Right lobe of liver (tissue), 6 donors: ENCODE measurements at regions not wholly inside any gene's neighbourhood (a gene's known extent, or its start where the extent isn't known, plus 50 kb on each side); places are given as distances from the start of the nearest gene placed in this dataset.
"Not testable (repeated sequence)": the region's sequence is repeated elsewhere in the genome, so short reads cannot be mapped to it uniquely, and the experiment has no call there.

Experiments
- ATAC-seq, 4 donors: fragments of 200-7000 bp; cut with Tn5 transposase; one replicate each; pipeline ENCODE4 v1.9.1; 2020; ENCODE audit warnings: mild to moderate bottlenecking in 4 of 4, moderate library complexity in 4 of 4
- DNase-seq, 3 donors: peaks; one replicate each; pipeline ENCODE4 v3.0.0-alpha.2; 2020
- H3K27ac ChIP-seq, 3 donors: fragments of 200-600 bp; one replicate each; pipeline ENCODE4 v1.8.0; 2022
- H3K27me3 ChIP-seq, 2 donors: fragments of 200-600 bp; one replicate each; pipeline ENCODE4 v1.8.0; 2022
- H3K36me3 ChIP-seq, 4 donors: fragments of 200-600 bp; sonication (generic) in 1 of 4; one replicate each; pipeline versions ENCODE4 v1.5.1 to v1.8.0; 2017 to 2022; ENCODE audit warnings: control low read depth in 1 of 4
- H3K4me1 ChIP-seq, 4 donors: fragments of 200-600 bp; sonication (generic) in 1 of 4; one replicate each; pipeline versions ENCODE4 v1.5.1 to v1.8.0; 2017 to 2022; ENCODE audit warnings: control low read depth in 1 of 4
- H3K4me3 ChIP-seq, 3 donors: fragments of 200-600 bp; one replicate each; pipeline ENCODE4 v1.8.0; 2022
- H3K9me3 ChIP-seq, 4 donors: fragments of 200-600 bp; sonication (generic) in 1 of 4; one replicate each; pipeline versions ENCODE4 v1.5.1 to v1.8.0; 2017 to 2022; ENCODE audit warnings: control low read depth in 1 of 4
- CTCF ChIP-seq, 4 donors: fragments of 200-600 bp in 3 of 4; fragments of 450-650 bp in 1 of 4; IDR thresholded peaks; one replicate each; pipeline versions ENCODE4 v1.5.1 to v1.8.0; 2016 to 2022; ENCODE audit warnings: antibody characterized with exemption in 4 of 4, mild to moderate bottlenecking in 2 of 4
- POLR2A ChIP-seq: fragments of 450-650 bp; IDR thresholded peaks from one replicate; pipeline ENCODE4 v1.6.1; 2017; ENCODE audit warnings: antibody characterized with exemption, mild to moderate bottlenecking
- WGBS: methylation state at CpG from one replicate; pipeline ENCODE4 v1.1.6; 2018; ENCODE audit warnings: low coverage, low lambda C conversion rate; ENCODE audit not compliant: insufficient coverage; ENCODE audit errors: missing lambda C conversion rate; 5-methylcytosine and 5-hydroxymethylcytosine counted together
- intact Hi-C, 2 donors: fragments of 100-400 bp; cut with DNase I; formaldehyde crosslinking; loops; one replicate each; pipeline versions ENCODE4 v1.11.2 to v1.14.1; 2022
- donor health status: DM: no; HTN: yes; CAD: no.
- donor health status: DM: no; HTN: no; CAD: no.
- donor health status: DM: no; HTN: no; CAD: no.
- donor health status: DM: no; HTN: yes; CAD: no.
- donor health status: DM: no; HTN: yes; CAD: no.

- no peak overlapping the region for H3K4me3 ChIP-seq
Observed at GRCh38 chr10:25842146-25842545, 91.9 kb upstream of the MYO3A start.

GRCh38 chr10:25843551-25844170 is 90.4 kb upstream of the MYO3A start:
- WGBS, result 42% methylated on average over 9 of the region's 10 CpGs
- ATAC-seq, result no peak
- H3K27me3 ChIP-seq, result no peaks in the 10 kb centered on the region
- no peak for TF ChIP-seq POLR2A
- no peak for TF ChIP-seq CTCF (IDR thresholded peaks at IDR 0.05)
- H3K27ac ChIP-seq, result no peak overlapping the region
- H3K4me1 ChIP-seq, result no peaks in the 10 kb centered on the region
- DNase-seq, result no peak
- H3K36me3 ChIP-seq, result no peaks in the 10 kb centered on the region
- intact Hi-C loops, result no loop called here
- H3K9me3 ChIP-seq, result no peaks in the 10 kb centered on the region
- H3K4me3 ChIP-seq, result no peak overlapping the region

More at GRCh38 chr10:25842146-25842545, 91.9 kb upstream of the MYO3A start:
- H3K9me3 ChIP-seq, result no peaks in the 10 kb centered on the region
- intact Hi-C loops, result no loop called here
- no peaks in the 10 kb centered on the region for H3K36me3 ChIP-seq
- no peak for DNase-seq
- no peak overlapping the region for H3K27ac ChIP-seq
- no peaks in the 10 kb centered on the region for H3K27me3 ChIP-seq
- no peaks in the 10 kb centered on the region for H3K4me1 ChIP-seq
- ATAC-seq, result no peak
- 57% methylated on average over 6 of the region's 6 CpGs for WGBS
- TF ChIP-seq CTCF (IDR thresholded peaks at IDR 0.05) (no peak), POLR2A (no peak)

GRCh38 chr10:25844716-25845115 is 89.3 kb upstream of the MYO3A start:
- H3K4me1 ChIP-seq, DNase-seq, H3K27me3 ChIP-seq, H3K9me3 ChIP-seq, H3K36me3 ChIP-seq, H3K4me3 ChIP-seq, H3K27ac ChIP-seq, ATAC-seq, intact Hi-C loops: not testable (repeated sequence)
- 44% methylated on average over 2 of the region's 2 CpGs for WGBS

- Histone ChIP-seq H3K9me3 (no peaks in the 10 kb centered on the region), H3K4me3 (no peak overlapping the region), H3K4me1 (no peaks in the 10 kb centered on the region), H3K36me3 (no peaks in the 10 kb centered on the region), H3K27ac (no peak overlapping the region), H3K27me3 (no peaks in the 10 kb centered on the region)
- 60% methylated on average over 3 of the region's 3 CpGs for WGBS
- no peak for DNase-seq
- no peak for TF ChIP-seq CTCF (IDR thresholded peaks at IDR 0.05)
- TF ChIP-seq POLR2A, result no peak
- intact Hi-C loops, result no loop called here
- no peak for ATAC-seq
Observed at GRCh38 chr10:25849268-25849667, 84.8 kb upstream of the MYO3A start.

- Histone ChIP-seq H3K9me3 (no peaks in the 10 kb centered on the region), H3K27me3 (no peaks in the 10 kb centered on the region), H3K4me3 (no peak overlapping the region), H3K36me3 (no peaks in the 10 kb centered on the region), H3K4me1 (no peaks in the 10 kb centered on the region), H3K27ac (no peak overlapping the region)
- DNase-seq (no peak), ATAC-seq (no peak)
- WGBS, result 29% methylated on average over 4 of the region's 4 CpGs
- no peak for TF ChIP-seq CTCF (IDR thresholded peaks at IDR 0.05)
- TF ChIP-seq POLR2A, result no peak
- intact Hi-C loops, result no loop called here
Observed at GRCh38 chr10:25849988-25850387, 84.0 kb upstream of the MYO3A start.
